Astrocyte (in vitro differentiated cells and primary cell): ENCODE measurements at regions not wholly inside any gene's neighbourhood (a gene's known extent, or its start where the extent isn't known, plus 50 kb on each side); places are given as distances from the start of the nearest gene placed in this dataset.

Experiments
- CTCF ChIP-seq: IDR thresholded peaks from 2 replicates; pipeline ENCODE4 v1.5.1; 2011; ENCODE audit warnings: low read depth, mild to moderate bottlenecking, inconsistent platforms, low read length, moderate library complexity; ENCODE audit not compliant: insufficient read depth
- EZH2 ChIP-seq: IDR thresholded peaks from 2 replicates; pipeline ENCODE4 v1.6.1; 2012; ENCODE audit warnings: mild to moderate bottlenecking, low read length, inconsistent platforms; ENCODE audit not compliant: insufficient read depth

- TF ChIP-seq CTCF (no peak), EZH2 (no peak)
Measured at GRCh38 chr3:80559701-80560100, 791.9 kb upstream of the ROBO1 start.
